ENCODE measurements at regions not wholly inside any gene's neighbourhood (a gene's known extent, or its start where the extent isn't known, plus 50 kb on each side); places are given as distances from the start of the nearest gene placed in this dataset.
"Not testable (repeated sequence)": the region's sequence is repeated elsewhere in the genome, so short reads cannot be mapped to it uniquely, and the experiment has no call there.

DNA sequence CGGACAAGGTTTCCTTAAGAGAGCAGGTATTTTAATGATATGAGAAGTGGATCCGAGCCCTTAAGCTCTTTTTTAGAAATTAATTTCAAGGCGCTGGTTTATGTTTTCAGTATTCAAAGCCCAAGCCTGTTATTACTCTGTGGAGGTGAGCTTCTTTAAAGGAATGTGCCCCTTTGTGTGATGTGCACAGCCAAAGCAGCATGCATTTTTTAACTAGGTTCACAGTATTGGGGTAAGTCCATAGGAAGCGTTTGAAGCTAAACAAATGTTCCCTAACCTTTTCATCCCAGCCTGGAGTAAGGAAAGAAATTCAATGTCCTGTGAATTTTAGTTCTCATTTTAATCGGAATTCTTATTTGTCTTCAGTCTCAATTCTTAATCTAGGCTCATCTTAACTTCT lies 217.5 kb downstream of the KCTD12 start:
- H3K4me3 ChIP-seq (ENCODE audit: low read depth, low read length), result no peak overlapping the region
- DNase-seq (ENCODE audit: low read depth), result no peak
- TF ChIP-seq, protein P1, sequence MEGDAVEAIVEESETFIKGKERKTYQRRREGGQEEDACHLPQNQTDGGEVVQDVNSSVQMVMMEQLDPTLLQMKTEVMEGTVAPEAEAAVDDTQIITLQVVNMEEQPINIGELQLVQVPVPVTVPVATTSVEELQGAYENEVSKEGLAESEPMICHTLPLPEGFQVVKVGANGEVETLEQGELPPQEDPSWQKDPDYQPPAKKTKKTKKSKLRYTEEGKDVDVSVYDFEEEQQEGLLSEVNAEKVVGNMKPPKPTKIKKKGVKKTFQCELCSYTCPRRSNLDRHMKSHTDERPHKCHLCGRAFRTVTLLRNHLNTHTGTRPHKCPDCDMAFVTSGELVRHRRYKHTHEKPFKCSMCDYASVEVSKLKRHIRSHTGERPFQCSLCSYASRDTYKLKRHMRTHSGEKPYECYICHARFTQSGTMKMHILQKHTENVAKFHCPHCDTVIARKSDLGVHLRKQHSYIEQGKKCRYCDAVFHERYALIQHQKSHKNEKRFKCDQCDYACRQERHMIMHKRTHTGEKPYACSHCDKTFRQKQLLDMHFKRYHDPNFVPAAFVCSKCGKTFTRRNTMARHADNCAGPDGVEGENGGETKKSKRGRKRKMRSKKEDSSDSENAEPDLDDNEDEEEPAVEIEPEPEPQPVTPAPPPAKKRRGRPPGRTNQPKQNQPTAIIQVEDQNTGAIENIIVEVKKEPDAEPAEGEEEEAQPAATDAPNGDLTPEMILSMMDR (IDR thresholded peaks at IDR 0.05; ENCODE audit: insufficient read depth, low read depth, low read length), result no peak

GRCh38 chr13:76668141-76668540 lies 218.1 kb downstream of the KCTD12 start:
- H3K4me3 ChIP-seq (ENCODE audit: low read depth, low read length), result no peak overlapping the region
- TF ChIP-seq, protein P1 (IDR thresholded peaks at IDR 0.05; ENCODE audit: insufficient read depth, low read depth, low read length), result no peak
- peak; percentile 78 for DNase-seq (ENCODE audit: low read depth)

- peak; percentile 79 for DNase-seq (ENCODE audit: low read depth)
- no peak overlapping the region for H3K4me3 ChIP-seq (ENCODE audit: low read depth, low read length)
- TF ChIP-seq, protein P1 (IDR thresholded peaks at IDR 0.05; ENCODE audit: insufficient read depth, low read depth, low read length), result peak; percentile 61
Measured at GRCh38 chr13:76667551-76667950, 218.7 kb downstream of the KCTD12 start.

- H3K4me3 ChIP-seq (ENCODE audit: low read depth, low read length), result no peak overlapping the region
- peak; percentile 34 for DNase-seq (ENCODE audit: low read depth)
- TF ChIP-seq, protein P1 (IDR thresholded peaks at IDR 0.05; ENCODE audit: insufficient read depth, low read depth, low read length), result no peak
Measured at GRCh38 chr13:76663592-76664335, 222.4 kb downstream of the KCTD12 start.

GRCh38 chr13:76659074-76659473 lies 227.1 kb downstream of the KCTD12 start:
- not testable (repeated sequence) for H3K4me3 ChIP-seq (ENCODE audit: low read depth, low read length); DNase-seq (ENCODE audit: low read depth)

DNA sequence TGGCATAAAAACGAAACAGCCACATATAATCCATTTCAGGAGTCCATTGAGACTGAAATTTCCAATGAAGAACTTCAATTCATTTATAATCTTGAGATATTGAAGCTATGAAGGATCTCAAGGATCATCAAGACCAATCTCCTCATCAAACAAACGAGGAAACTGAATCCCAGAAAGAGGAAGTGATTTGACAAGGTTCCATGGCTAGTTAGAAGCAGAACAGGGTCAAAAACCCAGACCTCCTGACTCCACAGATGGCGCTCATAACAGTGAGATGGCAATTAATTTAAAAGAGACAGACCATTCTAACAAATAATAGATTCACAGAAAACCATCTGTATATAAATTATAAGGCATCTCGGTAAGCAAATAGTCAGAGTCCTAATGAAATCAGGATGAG lies 229.7 kb downstream of the KCTD12 start:
- TF ChIP-seq, protein P1 (IDR thresholded peaks at IDR 0.05; ENCODE audit: insufficient read depth, low read depth, low read length), result no peak
- H3K4me3 ChIP-seq (ENCODE audit: low read depth, low read length), result no peak overlapping the region
- DNase-seq (ENCODE audit: low read depth), result no peak

GRCh38 chr13:76656056-76656455 lies 230.1 kb downstream of the KCTD12 start:
- H3K4me3 ChIP-seq (ENCODE audit: low read depth, low read length), result no peak overlapping the region
- TF ChIP-seq, protein P1 (IDR thresholded peaks at IDR 0.05; ENCODE audit: insufficient read depth, low read depth, low read length), result no peak
- DNase-seq (ENCODE audit: low read depth), result no peak
